H7 (cell line): ENCODE measurements at regions not wholly inside any gene's neighbourhood (a gene's known extent, or its start where the extent isn't known, plus 50 kb on each side); places are given as distances from the start of the nearest gene placed in this dataset.

ENCODE experiments used
- DNase-seq: peaks from one replicate; pipeline ENCODE4 v3.0.0; 2012
- H3K27me3 ChIP-seq: 2 replicates; pipeline ENCODE4 v1.6.0; 2011; ENCODE audit warnings: mild to moderate bottlenecking, low read length; ENCODE audit not compliant: control insufficient read depth, insufficient read depth
- H3K36me3 ChIP-seq: replicated peaks from 2 replicates; pipeline ENCODE4 v1.5.1; 2011; ENCODE audit warnings: low read length; ENCODE audit not compliant: control insufficient read depth, insufficient read depth
- H3K4me3 ChIP-seq: 2 replicates; pipeline ENCODE4 v1.5.1; 2011; ENCODE audit warnings: low read depth, mild to moderate bottlenecking, control low read depth, low read length, moderate library complexity; ENCODE audit not compliant: insufficient read depth

DNA sequence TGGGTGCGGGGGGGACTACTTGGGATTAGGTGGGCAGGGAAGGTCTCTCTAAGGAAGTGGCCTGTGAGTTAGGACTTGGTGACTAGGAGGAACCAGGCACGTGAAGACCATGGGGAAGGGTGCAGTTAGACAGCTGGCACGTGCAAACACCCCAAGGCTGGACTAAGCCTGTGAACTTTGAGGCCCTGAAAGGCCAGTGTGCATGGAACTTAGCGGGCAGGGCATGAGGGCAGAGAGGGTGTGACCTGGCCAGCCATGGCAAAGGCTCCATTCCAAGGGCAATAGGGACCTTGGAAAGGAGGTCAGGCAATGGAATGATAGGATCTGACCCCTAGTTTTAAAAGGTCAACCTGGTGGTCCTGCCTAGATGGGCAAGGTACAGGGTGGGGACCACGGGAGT lies 158.4 kb upstream of the PCBD1 start:
- Histone ChIP-seq H3K27me3 (no peaks in the 10 kb centered on the region), H3K4me3 (no peak overlapping the region), H3K36me3 (no peaks in the 10 kb centered on the region)
- no peak for DNase-seq

GRCh38 chr10:71048971-71049615 lies 160.7 kb upstream of the PCBD1 start:
- H3K27me3 ChIP-seq, result no peaks in the 10 kb centered on the region
- no peak for DNase-seq
- H3K4me3 ChIP-seq, result no peak overlapping the region
- H3K36me3 ChIP-seq, result no peaks in the 10 kb centered on the region

DNA sequence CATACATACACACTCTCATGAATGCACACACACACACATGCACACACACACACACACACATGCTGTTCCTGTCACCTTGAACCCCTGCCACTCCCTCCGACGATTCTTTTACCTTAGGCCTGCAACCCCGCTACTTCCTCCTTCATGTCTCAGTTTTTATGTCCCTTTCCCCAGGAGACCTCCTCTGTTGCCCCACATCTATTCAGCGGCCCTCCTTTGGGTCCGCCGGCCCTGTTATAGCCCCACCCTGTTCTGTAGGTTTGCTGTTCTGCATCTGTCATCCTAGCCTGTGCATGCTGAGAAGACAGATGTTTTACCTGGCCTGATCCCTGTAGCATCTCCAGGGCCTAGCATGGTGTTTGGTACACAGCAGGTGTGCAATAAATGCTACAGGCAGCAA lies 161.6 kb upstream of the PCBD1 start:
- Histone ChIP-seq H3K27me3 (no peaks in the 10 kb centered on the region), H3K4me3 (no peak overlapping the region), H3K36me3 (no peaks in the 10 kb centered on the region)
- DNase-seq, result no peak

GRCh38 chr10:71052076-71052660 lies 160.2 kb upstream of the UNC5B start:
- Histone ChIP-seq H3K36me3 (no peaks in the 10 kb centered on the region), H3K27me3 (no peaks in the 10 kb centered on the region), H3K4me3 (no peak overlapping the region)
- DNase-seq, result no peak

DNA sequence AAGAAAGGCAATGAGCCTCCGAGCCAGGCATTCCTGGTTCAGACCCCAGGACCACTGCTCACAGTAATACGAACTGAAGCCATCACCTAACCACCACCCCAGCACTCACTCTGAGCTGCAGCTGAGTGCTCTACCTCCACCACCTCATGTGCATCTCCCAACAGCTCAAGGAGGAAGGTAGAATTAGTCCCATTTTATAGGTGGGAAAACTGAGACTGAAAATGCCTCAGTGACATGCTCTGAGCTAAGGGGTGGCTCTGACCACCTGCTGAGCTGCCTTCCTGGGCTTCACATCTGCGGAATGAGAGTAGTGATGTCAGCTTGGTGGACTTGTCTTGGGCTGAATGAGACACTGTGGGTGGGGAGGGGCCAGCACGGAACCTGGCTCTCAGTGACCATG lies 159.7 kb upstream of the UNC5B start:
- no peak for DNase-seq
- H3K4me3 ChIP-seq, result no peak overlapping the region
- H3K27me3 ChIP-seq, result no peaks in the 10 kb centered on the region
- H3K36me3 ChIP-seq, result no peaks in the 10 kb centered on the region

- Histone ChIP-seq H3K4me3 (no peak overlapping the region), H3K36me3 (no peaks in the 10 kb centered on the region), H3K27me3 (no peaks in the 10 kb centered on the region)
- no peak for DNase-seq
Measured at GRCh38 chr10:71053169-71053895, 159.0 kb upstream of the UNC5B start.

DNA sequence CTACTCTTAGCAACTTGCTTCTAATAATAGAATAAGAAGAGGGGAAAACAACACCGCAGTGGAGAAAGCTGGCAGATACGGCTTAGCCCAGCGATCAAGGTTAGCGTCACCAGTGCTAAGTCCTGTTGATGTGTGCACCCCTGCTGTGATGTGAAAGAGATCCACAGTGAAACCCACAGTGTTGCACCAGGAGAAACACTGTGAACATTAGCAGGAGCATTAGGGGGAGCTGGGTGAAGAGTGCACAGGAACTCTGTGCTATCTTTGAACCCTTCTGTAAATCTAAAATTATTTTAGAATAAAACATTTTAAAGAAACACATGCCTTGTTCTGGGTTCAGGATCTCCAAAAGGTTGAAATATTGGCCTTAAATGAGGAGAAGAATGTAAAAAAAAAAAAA lies 154.1 kb upstream of the UNC5B start:
- H3K27me3 ChIP-seq, result no peaks in the 10 kb centered on the region
- H3K4me3 ChIP-seq, result no peak overlapping the region

GRCh38 chr10:71059054-71059818 lies 153.1 kb upstream of the UNC5B start:
- Histone ChIP-seq H3K4me3 (no peak overlapping the region), H3K36me3 (no peaks in the 10 kb centered on the region)
- no peak for DNase-seq

More for the DNA sequence above, 154.1 kb upstream of the UNC5B start:
- H3K36me3 ChIP-seq, result no peaks in the 10 kb centered on the region
- DNase-seq, result no peak

DNA sequence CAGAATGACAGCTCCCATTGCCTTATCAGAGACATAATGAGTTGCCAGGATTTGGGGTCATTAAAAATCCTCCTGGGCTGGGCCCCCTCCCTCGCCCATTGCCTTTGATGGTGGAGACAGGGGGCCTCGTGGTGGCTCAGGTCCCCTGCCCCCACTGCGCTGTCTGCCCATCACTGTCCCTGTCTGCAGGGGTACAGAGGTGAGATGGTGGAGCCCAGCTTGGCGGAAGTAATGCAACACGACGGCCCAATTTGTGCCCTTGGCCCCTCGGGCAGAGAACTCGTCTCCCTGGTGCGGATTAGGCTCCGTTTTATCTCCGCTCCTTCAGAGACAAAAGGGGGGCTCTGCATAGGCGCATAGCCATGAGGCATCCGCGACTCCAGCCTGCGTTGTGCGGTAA lies 152.4 kb upstream of the UNC5B start:
- Histone ChIP-seq H3K36me3 (no peaks in the 10 kb centered on the region), H3K27me3 (no peaks in the 10 kb centered on the region), H3K4me3 (no peak overlapping the region)
- DNase-seq, result no peak

More at GRCh38 chr10:71059054-71059818, 153.1 kb upstream of the UNC5B start:
- H3K27me3 ChIP-seq, result no peaks in the 10 kb centered on the region

GRCh38 chr10:71060476-71061426 lies 151.6 kb upstream of the UNC5B start:
- Histone ChIP-seq H3K27me3 (no peaks in the 10 kb centered on the region), H3K4me3 (no peak overlapping the region), H3K36me3 (no peaks in the 10 kb centered on the region)
- no peak for DNase-seq

DNA sequence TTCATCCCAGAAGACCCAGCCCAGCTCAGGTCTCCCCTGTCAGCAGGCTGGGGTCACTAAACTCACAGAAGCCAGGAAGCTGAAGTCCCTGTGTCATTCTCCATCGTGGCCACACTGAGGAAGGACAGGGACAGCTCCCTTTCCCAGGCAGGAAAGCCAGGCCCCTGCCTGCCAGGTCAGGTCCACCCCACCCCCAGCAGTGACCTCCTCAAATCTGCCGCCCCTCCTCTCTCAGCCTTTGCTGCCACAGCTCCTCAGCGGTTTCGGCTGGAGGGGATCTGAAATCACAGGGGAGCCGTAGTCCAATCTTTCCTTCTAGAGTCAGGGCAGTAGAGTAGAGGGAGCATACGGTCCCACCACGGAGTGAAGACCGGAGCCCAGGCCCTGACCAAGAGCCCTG lies 150.9 kb upstream of the UNC5B start:
- Histone ChIP-seq H3K4me3 (no peak overlapping the region), H3K27me3 (no peaks in the 10 kb centered on the region), H3K36me3 (no peaks in the 10 kb centered on the region)
- DNase-seq, result no peak

GRCh38 chr10:71062156-71062555 lies 150.2 kb upstream of the UNC5B start:
- no peak for DNase-seq
- no peak overlapping the region for H3K4me3 ChIP-seq
- H3K36me3 ChIP-seq, result no peaks in the 10 kb centered on the region
- no peaks in the 10 kb centered on the region for H3K27me3 ChIP-seq

- DNase-seq, result peak; percentile 67
- no peaks in the 10 kb centered on the region for H3K27me3 ChIP-seq
- no peaks in the 10 kb centered on the region for H3K36me3 ChIP-seq
- no peak overlapping the region for H3K4me3 ChIP-seq
Measured at GRCh38 chr10:71063401-71063800, 149.0 kb upstream of the UNC5B start.
